Fibroblast of pulmonary artery (primary cell): ENCODE measurements at regions not wholly inside any gene's neighbourhood (a gene's known extent, or its start where the extent isn't known, plus 50 kb on each side); places are given as distances from the start of the nearest gene placed in this dataset.
A peak's percentile ranks its signal among the peaks of the same experiment; 100 is the strongest.

Experiments
- DNase-seq: peaks from one replicate; pipeline ENCODE4 v3.0.0-alpha.2; 2010; ENCODE audit warnings: low read depth
- H3K4me3 ChIP-seq: replicated peaks from 2 replicates; pipeline ENCODE4 v1.5.1; 2011; ENCODE audit warnings: low read depth, mild to moderate bottlenecking, control low read depth, low read length, moderate library complexity
- TF ChIP-seq, protein P1 (sequence below): IDR thresholded peaks from 2 replicates; pipeline ENCODE4 v1.5.1; 2011; ENCODE audit warnings: mild to moderate bottlenecking, control low read depth, low read length, inconsistent platforms; ENCODE audit errors: missing control alignments

DNA sequence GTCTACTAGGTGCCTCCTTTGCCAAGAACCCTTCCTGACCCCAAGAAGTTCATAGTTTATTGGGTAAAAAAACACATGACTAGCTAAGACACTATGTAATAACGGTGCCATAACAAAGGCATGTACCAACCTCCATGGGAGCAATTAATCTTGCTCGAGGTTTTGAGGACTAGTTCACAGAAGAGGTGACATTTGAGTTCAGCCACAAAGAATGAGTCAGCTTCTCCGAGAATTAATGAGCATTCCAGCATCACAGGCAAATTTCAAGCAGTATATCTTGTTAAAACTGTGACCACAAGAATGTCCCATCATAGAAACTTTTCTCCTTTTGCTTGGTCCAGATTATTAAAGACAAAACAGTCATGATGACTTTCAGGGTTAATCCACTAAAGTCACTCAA lies 113.0 kb upstream of the RAP1B start:
- H3K4me3 ChIP-seq, result no peak overlapping the region
- DNase-seq, result peak; percentile 85

DNA sequence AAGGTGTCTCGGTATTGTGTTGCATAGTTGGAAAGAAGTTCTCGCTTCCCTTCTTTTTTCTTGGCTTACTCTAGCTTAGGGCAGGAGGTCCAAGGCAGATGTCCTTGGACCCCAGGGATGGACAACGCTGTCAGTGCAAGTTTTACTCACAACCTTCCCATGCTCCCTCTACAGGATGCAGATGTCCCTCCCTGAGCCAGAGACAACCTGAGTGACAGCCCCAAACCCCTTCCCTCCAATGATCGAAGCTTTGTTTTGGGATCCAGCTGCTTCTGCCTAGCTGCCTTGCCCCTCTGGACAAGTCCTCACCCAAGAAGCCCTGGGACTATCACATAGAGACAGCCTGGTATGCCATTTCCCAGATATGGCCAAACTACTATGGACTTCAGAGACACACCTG lies 112.0 kb upstream of the RAP1B start:
- H3K4me3 ChIP-seq, result no peak overlapping the region
- no peak for DNase-seq
- TF ChIP-seq, protein P1, sequence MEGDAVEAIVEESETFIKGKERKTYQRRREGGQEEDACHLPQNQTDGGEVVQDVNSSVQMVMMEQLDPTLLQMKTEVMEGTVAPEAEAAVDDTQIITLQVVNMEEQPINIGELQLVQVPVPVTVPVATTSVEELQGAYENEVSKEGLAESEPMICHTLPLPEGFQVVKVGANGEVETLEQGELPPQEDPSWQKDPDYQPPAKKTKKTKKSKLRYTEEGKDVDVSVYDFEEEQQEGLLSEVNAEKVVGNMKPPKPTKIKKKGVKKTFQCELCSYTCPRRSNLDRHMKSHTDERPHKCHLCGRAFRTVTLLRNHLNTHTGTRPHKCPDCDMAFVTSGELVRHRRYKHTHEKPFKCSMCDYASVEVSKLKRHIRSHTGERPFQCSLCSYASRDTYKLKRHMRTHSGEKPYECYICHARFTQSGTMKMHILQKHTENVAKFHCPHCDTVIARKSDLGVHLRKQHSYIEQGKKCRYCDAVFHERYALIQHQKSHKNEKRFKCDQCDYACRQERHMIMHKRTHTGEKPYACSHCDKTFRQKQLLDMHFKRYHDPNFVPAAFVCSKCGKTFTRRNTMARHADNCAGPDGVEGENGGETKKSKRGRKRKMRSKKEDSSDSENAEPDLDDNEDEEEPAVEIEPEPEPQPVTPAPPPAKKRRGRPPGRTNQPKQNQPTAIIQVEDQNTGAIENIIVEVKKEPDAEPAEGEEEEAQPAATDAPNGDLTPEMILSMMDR, result no peak

More for the DNA sequence above, 113.0 kb upstream of the RAP1B start:
- TF ChIP-seq, protein P1, result no peak

DNA sequence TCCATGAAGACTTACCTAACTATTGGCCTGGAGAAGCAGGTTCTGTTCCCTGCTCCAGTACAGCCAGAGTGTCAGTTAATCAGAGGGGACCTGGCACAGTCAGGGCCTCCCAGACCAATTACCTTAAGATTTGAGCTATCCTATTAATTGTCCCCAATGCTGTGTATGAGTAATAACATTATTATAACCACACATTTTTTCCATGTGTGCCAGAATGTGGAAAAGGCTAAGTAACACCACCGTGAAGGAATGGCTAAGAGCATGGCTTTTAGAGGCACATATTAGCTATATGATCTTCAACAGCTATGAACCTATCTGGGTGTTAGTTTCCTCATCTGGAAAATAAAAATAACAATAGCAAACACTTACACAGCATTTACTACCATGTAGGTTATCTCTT lies 111.1 kb upstream of the RAP1B start:
- no peak for DNase-seq
- no peak overlapping the region for H3K4me3 ChIP-seq
- TF ChIP-seq, protein P1, result no peak

DNA sequence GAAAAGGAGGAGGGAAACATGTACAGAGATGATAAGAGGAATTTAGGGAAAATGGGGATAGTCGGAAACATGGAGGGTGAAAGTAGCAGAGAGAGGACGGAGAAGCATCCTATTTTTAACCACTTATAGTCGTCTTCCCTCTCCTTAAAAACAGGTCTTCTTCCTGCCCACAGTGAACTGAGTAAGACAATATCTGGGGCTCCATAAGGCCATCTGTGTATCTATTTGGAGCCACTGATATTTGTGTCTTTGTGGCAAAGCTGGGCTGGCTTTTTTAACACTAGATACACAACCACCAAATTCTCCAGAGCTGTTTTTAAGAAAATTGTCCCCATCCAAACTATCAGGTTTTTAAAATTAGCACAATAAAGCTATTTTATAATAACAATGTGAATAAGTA lies 109.5 kb upstream of the RAP1B start:
- H3K4me3 ChIP-seq, result no peak overlapping the region
- DNase-seq, result no peak
- TF ChIP-seq, protein P1, result no peak

DNA sequence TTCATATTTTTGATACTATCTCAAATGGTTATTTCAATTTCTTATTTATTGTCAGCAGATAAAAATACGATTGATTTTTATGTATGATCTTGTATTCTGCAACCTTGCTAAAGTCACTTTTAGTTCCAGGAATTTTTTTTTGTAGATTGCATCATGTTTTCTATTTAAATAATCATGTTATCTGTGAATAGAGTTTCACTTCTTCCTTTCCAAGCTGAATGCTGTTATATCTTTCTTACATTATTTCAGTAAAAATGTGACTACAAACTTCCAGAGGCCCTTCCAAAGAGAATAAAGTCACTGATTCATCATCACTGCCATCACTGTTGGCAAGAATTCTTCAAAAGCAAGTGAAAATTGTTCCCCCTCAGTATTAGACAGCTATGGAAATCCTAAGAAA lies 104.7 kb upstream of the RAP1B start:
- DNase-seq, result no peak
- TF ChIP-seq, protein P1, result no peak
- no peak overlapping the region for H3K4me3 ChIP-seq

DNA sequence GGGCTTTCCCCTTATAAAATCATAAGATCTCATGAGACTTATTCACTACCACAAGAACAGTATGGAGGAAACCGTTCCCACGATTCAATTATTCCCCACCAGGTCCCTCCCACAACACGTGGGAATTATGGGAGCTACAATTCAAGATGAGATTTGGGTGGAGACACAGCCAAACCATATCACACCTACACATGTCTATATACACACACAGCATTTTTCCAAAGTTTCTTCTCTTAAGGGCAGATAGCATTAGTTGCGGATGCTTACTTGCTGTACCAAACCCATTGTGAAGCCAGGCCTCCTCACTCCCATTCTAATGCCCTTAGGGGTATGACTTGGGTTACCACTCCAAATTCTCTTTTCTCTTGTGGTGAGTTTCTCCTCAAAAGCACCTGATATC lies 104.1 kb upstream of the RAP1B start:
- H3K4me3 ChIP-seq, result no peak overlapping the region
- TF ChIP-seq, protein P1, result no peak
- DNase-seq, result no peak

DNA sequence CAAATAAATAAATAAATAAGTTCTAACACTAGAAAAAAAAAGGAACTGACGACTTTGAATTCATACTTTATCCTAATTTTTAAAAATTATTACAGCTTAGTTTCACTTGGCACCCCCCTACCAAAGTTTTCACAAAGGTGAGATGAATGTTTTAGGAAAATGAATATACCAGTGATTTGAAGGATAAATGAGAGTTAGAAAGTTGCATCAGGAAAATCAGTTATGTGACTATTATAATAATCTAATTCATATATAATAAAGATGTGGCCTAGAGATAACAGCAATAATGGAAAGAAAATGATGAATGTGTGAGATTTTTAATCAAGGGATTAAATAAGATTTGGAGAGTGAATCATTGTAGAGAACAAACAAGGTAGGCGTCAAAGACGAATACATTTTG lies 103.0 kb upstream of the RAP1B start:
- no peak overlapping the region for H3K4me3 ChIP-seq
- no peak for DNase-seq

More for the DNA sequence above, 103.0 kb upstream of the RAP1B start:
- TF ChIP-seq, protein P1, result no peak
